ENCODE measurements at regions not wholly inside any gene's neighbourhood (a gene's known extent, or its start where the extent isn't known, plus 50 kb on each side); places are given as distances from the start of the nearest gene placed in this dataset.

DNA sequence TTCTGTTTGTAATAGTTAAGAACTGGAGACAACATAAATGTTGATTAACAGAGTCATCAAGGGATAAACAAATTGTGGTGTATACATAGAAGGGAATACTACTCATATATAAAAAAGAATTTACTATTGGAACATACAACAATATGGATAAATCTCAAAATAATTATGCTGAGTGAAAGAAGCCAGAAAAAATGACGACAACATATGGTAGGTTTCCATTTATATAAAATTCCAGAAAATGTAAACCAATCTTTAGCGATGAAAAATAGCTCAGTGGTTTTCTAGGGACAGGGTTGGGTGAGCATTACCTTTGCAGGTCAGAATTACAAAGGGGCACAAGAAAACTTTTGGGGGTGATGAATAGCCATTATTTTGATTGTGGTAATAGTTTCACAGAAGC, 431.6 kb downstream of the PTPRU start:
- TF ChIP-seq HMGXB3 (CRISPR knock-in tag; IDR thresholded peaks at IDR 0.05; ENCODE audit: borderline replicate concordance) (no peak), PCBP2 (optimal IDR thresholded peaks at IDR 0.05; ENCODE audit: low read depth, low read length, poor library complexity, severe bottlenecking) (no peak), ZNF761 (CRISPR knock-in tag; conservative IDR thresholded peaks at IDR 0.05) (no peak), THYN1 (CRISPR knock-in tag; IDR thresholded peaks at IDR 0.05; ENCODE audit: borderline replicate concordance, low read depth) (no peak), SMARCE1 (IDR thresholded peaks at IDR 0.05; ENCODE audit: borderline replicate concordance) (no peak), POLR2AphosphoS5 (IDR thresholded peaks at IDR 0.05; ENCODE audit: low read depth, low read length) (no peak), MAX (IDR thresholded peaks at IDR 0.05) (no peak)
- TF ChIP-seq, protein P1, sequence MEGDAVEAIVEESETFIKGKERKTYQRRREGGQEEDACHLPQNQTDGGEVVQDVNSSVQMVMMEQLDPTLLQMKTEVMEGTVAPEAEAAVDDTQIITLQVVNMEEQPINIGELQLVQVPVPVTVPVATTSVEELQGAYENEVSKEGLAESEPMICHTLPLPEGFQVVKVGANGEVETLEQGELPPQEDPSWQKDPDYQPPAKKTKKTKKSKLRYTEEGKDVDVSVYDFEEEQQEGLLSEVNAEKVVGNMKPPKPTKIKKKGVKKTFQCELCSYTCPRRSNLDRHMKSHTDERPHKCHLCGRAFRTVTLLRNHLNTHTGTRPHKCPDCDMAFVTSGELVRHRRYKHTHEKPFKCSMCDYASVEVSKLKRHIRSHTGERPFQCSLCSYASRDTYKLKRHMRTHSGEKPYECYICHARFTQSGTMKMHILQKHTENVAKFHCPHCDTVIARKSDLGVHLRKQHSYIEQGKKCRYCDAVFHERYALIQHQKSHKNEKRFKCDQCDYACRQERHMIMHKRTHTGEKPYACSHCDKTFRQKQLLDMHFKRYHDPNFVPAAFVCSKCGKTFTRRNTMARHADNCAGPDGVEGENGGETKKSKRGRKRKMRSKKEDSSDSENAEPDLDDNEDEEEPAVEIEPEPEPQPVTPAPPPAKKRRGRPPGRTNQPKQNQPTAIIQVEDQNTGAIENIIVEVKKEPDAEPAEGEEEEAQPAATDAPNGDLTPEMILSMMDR (CRISPR knock-in tag; IDR thresholded peaks at IDR 0.05): no peak
- TF ChIP-seq, protein P2, sequence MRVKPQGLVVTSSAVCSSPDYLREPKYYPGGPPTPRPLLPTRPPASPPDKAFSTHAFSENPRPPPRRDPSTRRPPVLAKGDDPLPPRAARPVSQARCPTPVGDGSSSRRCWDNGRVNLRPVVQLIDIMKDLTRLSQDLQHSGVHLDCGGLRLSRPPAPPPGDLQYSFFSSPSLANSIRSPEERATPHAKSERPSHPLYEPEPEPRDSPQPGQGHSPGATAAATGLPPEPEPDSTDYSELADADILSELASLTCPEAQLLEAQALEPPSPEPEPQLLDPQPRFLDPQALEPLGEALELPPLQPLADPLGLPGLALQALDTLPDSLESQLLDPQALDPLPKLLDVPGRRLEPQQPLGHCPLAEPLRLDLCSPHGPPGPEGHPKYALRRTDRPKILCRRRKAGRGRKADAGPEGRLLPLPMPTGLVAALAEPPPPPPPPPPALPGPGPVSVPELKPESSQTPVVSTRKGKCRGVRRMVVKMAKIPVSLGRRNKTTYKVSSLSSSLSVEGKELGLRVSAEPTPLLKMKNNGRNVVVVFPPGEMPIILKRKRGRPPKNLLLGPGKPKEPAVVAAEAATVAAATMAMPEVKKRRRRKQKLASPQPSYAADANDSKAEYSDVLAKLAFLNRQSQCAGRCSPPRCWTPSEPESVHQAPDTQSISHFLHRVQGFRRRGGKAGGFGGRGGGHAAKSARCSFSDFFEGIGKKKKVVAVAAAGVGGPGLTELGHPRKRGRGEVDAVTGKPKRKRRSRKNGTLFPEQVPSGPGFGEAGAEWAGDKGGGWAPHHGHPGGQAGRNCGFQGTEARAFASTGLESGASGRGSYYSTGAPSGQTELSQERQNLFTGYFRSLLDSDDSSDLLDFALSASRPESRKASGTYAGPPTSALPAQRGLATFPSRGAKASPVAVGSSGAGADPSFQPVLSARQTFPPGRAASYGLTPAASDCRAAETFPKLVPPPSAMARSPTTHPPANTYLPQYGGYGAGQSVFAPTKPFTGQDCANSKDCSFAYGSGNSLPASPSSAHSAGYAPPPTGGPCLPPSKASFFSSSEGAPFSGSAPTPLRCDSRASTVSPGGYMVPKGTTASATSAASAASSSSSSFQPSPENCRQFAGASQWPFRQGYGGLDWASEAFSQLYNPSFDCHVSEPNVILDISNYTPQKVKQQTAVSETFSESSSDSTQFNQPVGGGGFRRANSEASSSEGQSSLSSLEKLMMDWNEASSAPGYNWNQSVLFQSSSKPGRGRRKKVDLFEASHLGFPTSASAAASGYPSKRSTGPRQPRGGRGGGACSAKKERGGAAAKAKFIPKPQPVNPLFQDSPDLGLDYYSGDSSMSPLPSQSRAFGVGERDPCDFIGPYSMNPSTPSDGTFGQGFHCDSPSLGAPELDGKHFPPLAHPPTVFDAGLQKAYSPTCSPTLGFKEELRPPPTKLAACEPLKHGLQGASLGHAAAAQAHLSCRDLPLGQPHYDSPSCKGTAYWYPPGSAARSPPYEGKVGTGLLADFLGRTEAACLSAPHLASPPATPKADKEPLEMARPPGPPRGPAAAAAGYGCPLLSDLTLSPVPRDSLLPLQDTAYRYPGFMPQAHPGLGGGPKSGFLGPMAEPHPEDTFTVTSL (CRISPR knock-in tag; IDR thresholded peaks at IDR 0.05; ENCODE audit: borderline replicate concordance): no peak
